IgD-negative memory B cell (primary cell): ENCODE measurements at regions not wholly inside any gene's neighbourhood (a gene's known extent, or its start where the extent isn't known, plus 50 kb on each side); places are given as distances from the start of the nearest gene placed in this dataset.

Experiments
- H3K27ac Mint-ChIP-seq, 3 donors: one replicate each; pipeline ENCODE4 v1.8.0; 2020 to 2022; ENCODE audit warnings: mild to moderate bottlenecking in 3 of 3, mixed read lengths in 3 of 3, moderate library complexity in 1 of 3
- H3K27me3 Mint-ChIP-seq: one replicate; pipeline ENCODE4 v1.8.0; 2021; ENCODE audit warnings: mixed read lengths
- H3K36me3 Mint-ChIP-seq: one replicate; pipeline ENCODE4 v1.8.0; 2020; ENCODE audit warnings: mild to moderate bottlenecking, mixed read lengths
- H3K4me1 Mint-ChIP-seq, 3 donors: one replicate each; pipeline ENCODE4 v1.8.0; 2020 to 2022; ENCODE audit warnings: mixed read lengths in 3 of 3, mild to moderate bottlenecking in 1 of 3
- H3K4me3 Mint-ChIP-seq, 4 donors: one replicate each; pipeline ENCODE4 v1.8.0; 2020 to 2022; ENCODE audit warnings: mild to moderate bottlenecking in 4 of 4, mixed read lengths in 4 of 4, moderate library complexity in 3 of 4
- H3K9me3 Mint-ChIP-seq, 3 donors: one replicate each; pipeline ENCODE4 v1.8.0; 2020 to 2021; ENCODE audit warnings: mixed read lengths in 3 of 3, mild to moderate bottlenecking in 1 of 3

GRCh38 chr4:153034681-153035080 lies 98.6 kb downstream of the FHDC1 start:
- Mint-ChIP-seq H3K36me3 (peaks cover under 1% of the 10 kb centered on the region), H3K27me3 (peaks cover 12% of the 10 kb centered on the region)

GRCh38 chr4:153036931-153037482 lies 100.9 kb downstream of the FHDC1 start:
- H3K9me3 Mint-ChIP-seq = peaks cover 0 to 11% (median 3%) of the 10 kb centered on the region in 3 donors
- peaks cover 0 to 5% (median 4%) of the 10 kb centered on the region in 3 donors for H3K4me1 Mint-ChIP-seq
- H3K36me3 Mint-ChIP-seq = peaks cover 9% of the 10 kb centered on the region
- H3K27ac Mint-ChIP-seq = no peak overlapping the region
- no peak overlapping the region for H3K4me3 Mint-ChIP-seq
- H3K27me3 Mint-ChIP-seq = peaks cover 19% of the 10 kb centered on the region

More at GRCh38 chr4:153034681-153035080, 98.6 kb downstream of the FHDC1 start:
- no peak overlapping the region for H3K4me3 Mint-ChIP-seq
- H3K9me3 Mint-ChIP-seq = peaks cover 0 to 14% (median 4%) of the 10 kb centered on the region in 3 donors
- no peak overlapping the region for H3K27ac Mint-ChIP-seq
- H3K4me1 Mint-ChIP-seq = peaks cover 0 to 4% (median 3%) of the 10 kb centered on the region in 3 donors

GRCh38 chr4:153038623-153039311 lies 102.6 kb downstream of the FHDC1 start:
- Mint-ChIP-seq H3K9me3 (peaks cover 0 to 11% (median 3%) of the 10 kb centered on the region in 3 donors), H3K27me3 (peaks cover 19% of the 10 kb centered on the region), H3K27ac (no peak overlapping the region), H3K36me3 (peaks cover 9% of the 10 kb centered on the region), H3K4me1 (peaks cover 3 to 7% (median 7%) of the 10 kb centered on the region in 3 donors), H3K4me3 (no peak overlapping the region)

- peaks cover 10% of the 10 kb centered on the region for H3K36me3 Mint-ChIP-seq
- H3K27ac Mint-ChIP-seq = no peak overlapping the region
- no peak overlapping the region for H3K4me3 Mint-ChIP-seq
- H3K4me1 Mint-ChIP-seq = peaks cover 4 to 14% (median 12%) of the 10 kb centered on the region in 3 donors
- H3K9me3 Mint-ChIP-seq = peaks cover 0 to 11% (median 3%) of the 10 kb centered on the region in 3 donors
- H3K27me3 Mint-ChIP-seq = peaks cover 19% of the 10 kb centered on the region
Observed at GRCh38 chr4:153039542-153040185, 103.5 kb downstream of the FHDC1 start.

- Mint-ChIP-seq H3K4me1 (peaks cover 12 to 22% (median 22%) of the 10 kb centered on the region in 3 donors), H3K9me3 (peaks cover 0 to 11% (median 3%) of the 10 kb centered on the region in 3 donors), H3K27ac (no peak overlapping the region), H3K4me3 (no peak overlapping the region), H3K27me3 (peaks cover 20% of the 10 kb centered on the region), H3K36me3 (peaks cover 10% of the 10 kb centered on the region)
Observed at GRCh38 chr4:153040677-153041076, 104.6 kb downstream of the FHDC1 start.

- Mint-ChIP-seq H3K36me3 (peaks cover 10% of the 10 kb centered on the region), H3K4me3 (no peak overlapping the region), H3K27ac (peak overlapping the region in 2 of 3 donors; percentile 27 to 73), H3K9me3 (peaks cover 0 to 11% (median 3%) of the 10 kb centered on the region in 3 donors), H3K4me1 (peaks cover 20 to 43% (median 41%) of the 10 kb centered on the region in 3 donors), H3K27me3 (peaks cover 12% of the 10 kb centered on the region)
Observed at GRCh38 chr4:153044036-153044435, 107.9 kb downstream of the FHDC1 start.

GRCh38 chr4:153045111-153045982 lies 109.2 kb downstream of the FHDC1 start:
- Mint-ChIP-seq H3K4me3 (peak overlapping the region; percentile 2 to 82 (median 16)), H3K36me3 (peaks cover 6% of the 10 kb centered on the region), H3K27ac (peak overlapping the region; percentile 26 to 95 (median 84)), H3K27me3 (peaks cover 2% of the 10 kb centered on the region), H3K4me1 (peaks cover 23 to 47% (median 46%) of the 10 kb centered on the region in 3 donors), H3K9me3 (peaks cover 0 to 2% (median 2%) of the 10 kb centered on the region in 3 donors)

- Mint-ChIP-seq H3K27ac (no peak overlapping the region), H3K36me3 (peaks cover 4% of the 10 kb centered on the region), H3K9me3 (no peaks in the 10 kb centered on the region), H3K27me3 (peaks cover 23% of the 10 kb centered on the region), H3K4me1 (peaks cover 0 to 6% (median 3%) of the 10 kb centered on the region in 3 donors), H3K4me3 (no peak overlapping the region)
Observed at GRCh38 chr4:153058671-153059060, 122.5 kb downstream of the FHDC1 start.

GRCh38 chr4:153060196-153060595 lies 124.1 kb downstream of the FHDC1 start:
- Mint-ChIP-seq H3K27ac (no peak overlapping the region), H3K4me3 (no peak overlapping the region), H3K4me1 (peaks cover 0 to 6% (median 3%) of the 10 kb centered on the region in 3 donors), H3K27me3 (peaks cover 19% of the 10 kb centered on the region), H3K9me3 (no peaks in the 10 kb centered on the region), H3K36me3 (peaks cover 4% of the 10 kb centered on the region)

GRCh38 chr4:153061971-153062370 lies 125.8 kb downstream of the FHDC1 start:
- Mint-ChIP-seq H3K4me3 (no peak overlapping the region), H3K27me3 (peaks cover 11% of the 10 kb centered on the region), H3K27ac (no peak overlapping the region)

GRCh38 chr4:153062652-153063168 lies 126.6 kb downstream of the FHDC1 start:
- Mint-ChIP-seq H3K4me3 (no peak overlapping the region), H3K9me3 (no peaks in the 10 kb centered on the region), H3K27me3 (peaks cover 4% of the 10 kb centered on the region), H3K36me3 (peaks cover 5% of the 10 kb centered on the region), H3K27ac (no peak overlapping the region), H3K4me1 (peaks cover 0 to 3% (median 0%) of the 10 kb centered on the region in 3 donors)

More at GRCh38 chr4:153061971-153062370, 125.8 kb downstream of the FHDC1 start:
- H3K36me3 Mint-ChIP-seq = peaks cover 2% of the 10 kb centered on the region
- no peaks in the 10 kb centered on the region for H3K9me3 Mint-ChIP-seq
- peaks cover 0 to 4% (median 0%) of the 10 kb centered on the region in 3 donors for H3K4me1 Mint-ChIP-seq

- Mint-ChIP-seq H3K4me1 (no peaks in the 10 kb centered on the region), H3K4me3 (no peak overlapping the region), H3K36me3 (peaks cover 5% of the 10 kb centered on the region), H3K9me3 (no peaks in the 10 kb centered on the region), H3K27ac (no peak overlapping the region), H3K27me3 (peaks cover 2% of the 10 kb centered on the region)
Observed at GRCh38 chr4:153063490-153063889, 127.4 kb downstream of the FHDC1 start.

GRCh38 chr4:153064571-153064970 lies 128.4 kb downstream of the FHDC1 start:
- Mint-ChIP-seq H3K27me3 (peaks cover 2% of the 10 kb centered on the region), H3K36me3 (peaks cover 5% of the 10 kb centered on the region), H3K4me3 (no peak overlapping the region), H3K9me3 (no peaks in the 10 kb centered on the region), H3K27ac (no peak overlapping the region), H3K4me1 (no peaks in the 10 kb centered on the region)

GRCh38 chr4:153065276-153065675 lies 129.2 kb downstream of the FHDC1 start:
- peaks cover 3% of the 10 kb centered on the region for H3K36me3 Mint-ChIP-seq
- no peaks in the 10 kb centered on the region for H3K9me3 Mint-ChIP-seq
- H3K27ac Mint-ChIP-seq = no peak overlapping the region
- no peak overlapping the region for H3K4me3 Mint-ChIP-seq
- no peaks in the 10 kb centered on the region for H3K4me1 Mint-ChIP-seq
- no peaks in the 10 kb centered on the region for H3K27me3 Mint-ChIP-seq
